ENCODE measurements at regions not wholly inside any gene's neighbourhood (a gene's known extent, or its start where the extent isn't known, plus 50 kb on each side); places are given as distances from the start of the nearest gene placed in this dataset.

DNA sequence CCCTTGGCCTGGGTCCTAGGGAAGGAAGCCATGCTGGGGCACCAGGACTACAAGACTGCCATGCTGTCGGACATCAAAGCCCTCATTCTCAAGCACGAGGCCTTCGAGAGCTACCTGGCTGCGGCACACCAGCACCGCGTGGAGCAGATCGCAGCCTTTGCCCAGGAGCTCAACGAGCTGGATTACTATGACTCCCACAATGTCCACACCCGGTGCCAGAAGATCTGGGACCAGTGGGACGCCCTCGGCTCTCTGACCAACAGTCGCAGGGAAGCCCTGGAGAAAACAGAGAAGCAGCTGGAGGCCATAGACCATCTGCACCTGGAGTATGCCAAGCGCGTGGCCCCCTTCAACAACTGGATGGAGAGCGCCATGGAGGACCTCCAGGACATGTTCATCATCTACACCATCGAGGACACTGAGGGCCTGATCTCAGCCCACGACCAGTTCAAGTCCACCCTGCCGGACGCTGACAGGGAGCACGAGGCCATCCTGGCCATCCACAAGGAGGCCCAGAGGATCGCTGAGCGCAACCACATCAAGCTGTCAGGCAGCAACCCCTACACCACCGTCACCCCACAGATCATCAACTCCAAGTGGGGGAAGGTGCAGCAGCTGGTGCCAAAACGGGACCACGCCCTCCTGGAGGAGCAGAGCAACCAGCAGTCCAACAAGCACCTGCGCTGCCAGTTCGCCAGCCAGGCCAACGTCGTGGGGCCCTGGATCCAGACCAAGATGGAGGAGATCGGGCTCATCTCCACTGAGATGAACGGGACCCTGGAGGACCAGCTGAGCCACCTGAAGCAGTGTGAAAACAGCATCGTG is 487.0 kb downstream of the TRAM1L1 start (continued):
- TF ChIP-seq FOXO4 (CRISPR knock-in tag; conservative IDR thresholded peaks at IDR 0.05) (no peak), SUZ12 (IDR thresholded peaks at IDR 0.05; ENCODE audit: low read depth, low read length) (no peak)

GRCh38 chr4:116590648-116591047 is 494.7 kb downstream of the TRAM1L1 start:
- Histone ChIP-seq H3K27ac (ENCODE audit: extremely low read length, insufficient read depth, low read length) (no peak overlapping the region), H3K4me3 (replicated peaks in 1 of 3; ENCODE audit: insufficient read depth in 1 of 3, low read depth in 2 of 3, low read length in 3 of 3) (no peak overlapping the region), H3K9me3 (ENCODE audit: low read length) (no peaks in the 10 kb centered on the region), H4K20me1 (ENCODE audit: insufficient read depth, low read length) (no peaks in the 10 kb centered on the region), H3K79me2 (ENCODE audit: insufficient read depth, low read length) (no peaks in the 10 kb centered on the region), H3K27me3 (ENCODE audit: control insufficient read depth in 1 of 2, insufficient read depth in 2 of 2, low read length in 2 of 2) (no peaks in the 10 kb centered on the region), H3K36me3 (replicated peaks in 1 of 2; ENCODE audit: control insufficient read depth in 1 of 2, insufficient read depth in 2 of 2, low read length in 2 of 2) (no peaks in the 10 kb centered on the region), H3K4me2 (ENCODE audit: low read depth, low read length) (no peak overlapping the region), H3K9ac (ENCODE audit: insufficient read depth, low read depth, low read length) (no peak overlapping the region), H3K4me1 (ENCODE audit: insufficient read depth, low read length) (no peaks in the 10 kb centered on the region), H2AFZ (ENCODE audit: low read length) (no peak overlapping the region)
- BruUV-seq (replicated peaks) = no TSS peak
- intact Hi-C loops (cut with micrococcal nuclease; ENCODE audit: unreplicated experiment) = no loop called here
- TF ChIP-seq CAMTA2 (CRISPR knock-in tag; IDR thresholded peaks at IDR 0.05; ENCODE audit: borderline replicate concordance) (no peak), WIZ (CRISPR knock-in tag; IDR thresholded peaks at IDR 0.05) (no peak), AGO2 (optimal IDR thresholded peaks at IDR 0.05; ENCODE audit: low read depth, low read length) (no peak), PCBP1 (IDR thresholded peaks at IDR 0.05; ENCODE audit: borderline replicate concordance, low read depth, low read length) (no peak), ZNF839 (CRISPR knock-in tag; IDR thresholded peaks at IDR 0.05; ENCODE audit: borderline replicate concordance) (no peak)
- FAIRE-seq (no peak), DNase-seq (ENCODE audit: low spot score) (no peak), ATAC-seq (no peak)
- ChIA-PET POLR2A (no interaction called here), CTCF (ENCODE audit: low intra/inter-chr PET ratio, low total read pairs) (no interaction called here)
- in situ Hi-C loops (cut with HindIII; ENCODE audit: extremely low pct_ligation_motif_present, low pct_unique_long_range_greater_than_20kb) = no loop called here

All from HepG2 (cell line).